ENCODE measurements at regions not wholly inside any gene's neighbourhood (a gene's known extent, or its start where the extent isn't known, plus 50 kb on each side); places are given as distances from the start of the nearest gene placed in this dataset.

GRCh38 chr18:45528712-45529336 is 86.5 kb upstream of the SLC14A2 start:
- no peak overlapping the region for H3K27ac ChIP-seq (ENCODE audit: low read depth, low read length, poor library complexity, severe bottlenecking)
- no peak overlapping the region for H3K4me3 ChIP-seq (ENCODE audit: low read depth, low read length, poor library complexity, severe bottlenecking)
- H3K36me3 ChIP-seq (ENCODE audit: insufficient read depth, low read length), result no peaks in the 10 kb centered on the region
- H2AFZ ChIP-seq (ENCODE audit: low read length), result no peak overlapping the region
- no peaks in the 10 kb centered on the region for H3K9me2 ChIP-seq (ENCODE audit: insufficient read depth, low read length)
- H3K4me1 ChIP-seq (ENCODE audit: insufficient read depth, low read length, poor library complexity, severe bottlenecking), result no peaks in the 10 kb centered on the region
- H4K20me1 ChIP-seq (ENCODE audit: insufficient read depth, low read length), result no peaks in the 10 kb centered on the region
- H3K4me2 ChIP-seq (ENCODE audit: low read length), result no peak overlapping the region
- no peaks in the 10 kb centered on the region for H3K79me2 ChIP-seq (ENCODE audit: insufficient read depth, low read depth, low read length)
- POLR2A ChIA-PET, result no interaction called here
- TF ChIP-seq CTCF (conservative IDR thresholded peaks at IDR 0.05; ENCODE audit: low read length) (no peak), EZH2phosphoT487 (IDR thresholded peaks at IDR 0.05; ENCODE audit: borderline replicate concordance, low read depth, low read length) (no peak)
- CTCF ChIA-PET (ENCODE audit: unreplicated experiment), result no interaction called here
- BruUV-seq (replicated peaks), result no TSS peak
- no peak for DNase-seq (ENCODE audit: low spot score)
- intact Hi-C loops (cut with micrococcal nuclease; ENCODE audit: unreplicated experiment), result no loop called here
- no peaks in the 10 kb centered on the region for H3K9me3 ChIP-seq (ENCODE audit: low read length)

GRCh38 chr18:45538444-45538843 is 76.8 kb upstream of the SLC14A2 start:
- H3K9me3 ChIP-seq (ENCODE audit: low read length), result no peaks in the 10 kb centered on the region
- no peak overlapping the region for H2AFZ ChIP-seq (ENCODE audit: low read length)
- DNase-seq (ENCODE audit: low spot score), result no peak
- no peaks in the 10 kb centered on the region for H3K9me2 ChIP-seq (ENCODE audit: insufficient read depth, low read length)
- POLR2A ChIA-PET, result no interaction called here
- no peak overlapping the region for H3K4me2 ChIP-seq (ENCODE audit: low read length)
- TF ChIP-seq EZH2phosphoT487 (IDR thresholded peaks at IDR 0.05; ENCODE audit: borderline replicate concordance, low read depth, low read length), result no peak
- no peak for TF ChIP-seq CTCF (conservative IDR thresholded peaks at IDR 0.05; ENCODE audit: low read length)
- H3K4me3 ChIP-seq (ENCODE audit: low read depth, low read length, poor library complexity, severe bottlenecking), result no peak overlapping the region
- no peaks in the 10 kb centered on the region for H3K79me2 ChIP-seq (ENCODE audit: insufficient read depth, low read depth, low read length)
- CTCF ChIA-PET (ENCODE audit: unreplicated experiment), result no interaction called here
- intact Hi-C loops (cut with micrococcal nuclease; ENCODE audit: unreplicated experiment), result no loop called here
- no TSS peak for BruUV-seq (replicated peaks)
- no peaks in the 10 kb centered on the region for H3K4me1 ChIP-seq (ENCODE audit: insufficient read depth, low read length, poor library complexity, severe bottlenecking)
- H3K36me3 ChIP-seq (ENCODE audit: insufficient read depth, low read length), result no peaks in the 10 kb centered on the region
- H3K27ac ChIP-seq (ENCODE audit: low read depth, low read length, poor library complexity, severe bottlenecking), result no peak overlapping the region
- no peaks in the 10 kb centered on the region for H4K20me1 ChIP-seq (ENCODE audit: insufficient read depth, low read length)

- Histone ChIP-seq H3K9me2 (ENCODE audit: insufficient read depth, low read length) (no peaks in the 10 kb centered on the region), H3K4me3 (ENCODE audit: low read depth, low read length, poor library complexity, severe bottlenecking) (no peak overlapping the region), H3K4me2 (ENCODE audit: low read length) (no peak overlapping the region), H3K4me1 (ENCODE audit: insufficient read depth, low read length, poor library complexity, severe bottlenecking) (no peaks in the 10 kb centered on the region), H4K20me1 (ENCODE audit: insufficient read depth, low read length) (no peaks in the 10 kb centered on the region), H3K27ac (ENCODE audit: low read depth, low read length, poor library complexity, severe bottlenecking) (no peak overlapping the region), H3K79me2 (ENCODE audit: insufficient read depth, low read depth, low read length) (no peaks in the 10 kb centered on the region), H3K9me3 (ENCODE audit: low read length) (no peaks in the 10 kb centered on the region), H3K36me3 (ENCODE audit: insufficient read depth, low read length) (no peaks in the 10 kb centered on the region), H2AFZ (ENCODE audit: low read length) (no peak overlapping the region)
- no TSS peak for BruUV-seq (replicated peaks)
- ChIA-PET CTCF (ENCODE audit: unreplicated experiment) (no interaction called here), POLR2A (interaction anchor here (0.5 kb wide), 1 partner anchor 1252 kb away, joined by 3 read pairs; no protein-coding TSS in a partner anchor)
- TF ChIP-seq EZH2phosphoT487 (IDR thresholded peaks at IDR 0.05; ENCODE audit: borderline replicate concordance, low read depth, low read length) (no peak), CTCF (conservative IDR thresholded peaks at IDR 0.05; ENCODE audit: low read length) (no peak)
- intact Hi-C loops (cut with micrococcal nuclease; ENCODE audit: unreplicated experiment), result no loop called here
- no peak for DNase-seq (ENCODE audit: low spot score)
Observed at GRCh38 chr18:45539491-45539891, 75.8 kb upstream of the SLC14A2 start.
